GM21360 (cell line): ENCODE measurements at regions not wholly inside any gene's neighbourhood (a gene's known extent, or its start where the extent isn't known, plus 50 kb on each side); places are given as distances from the start of the nearest gene placed in this dataset.
"Not testable (repeated sequence)": the region's sequence is repeated elsewhere in the genome, so short reads cannot be mapped to it uniquely, and the experiment has no call there.

Experiments
- ATAC-seq: cut with Tn5 transposase; IDR thresholded peaks from one replicate; pipeline ENCODE4 v1.9.1; 2021; ENCODE audit warnings: mild to moderate bottlenecking, moderate library complexity; ENCODE audit not compliant: unreplicated experiment

GRCh38 chr5:153939101-153939500 lies 99.6 kb downstream of the FAM114A2 start:
- no peak for ATAC-seq

GRCh38 chr5:153938191-153938842 lies 100.4 kb downstream of the FAM114A2 start:
- no peak for ATAC-seq

- ATAC-seq, result no peak
These were observed 101.0 kb downstream of the FAM114A2 start for GRCh38 chr5:153937661-153938060.

DNA sequence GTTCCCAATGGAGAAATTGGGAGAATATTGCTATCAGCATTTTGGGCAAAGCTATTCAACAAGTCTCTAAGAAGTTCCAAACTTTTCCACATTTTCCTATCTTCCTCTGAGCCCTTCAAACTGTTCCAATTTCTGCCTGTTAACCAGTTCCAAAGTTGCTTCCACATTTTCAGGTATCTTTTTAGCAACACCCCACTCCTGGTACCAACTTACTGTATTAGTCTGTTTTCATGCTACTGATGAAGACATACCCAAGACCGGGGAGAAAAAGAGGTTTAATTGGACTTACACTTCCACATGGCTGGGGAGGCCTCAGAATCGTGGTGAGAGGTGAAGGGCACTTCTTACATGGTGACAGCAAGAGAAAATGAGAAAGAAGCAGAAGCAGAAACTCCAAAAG lies 103.6 kb downstream of the FAM114A2 start:
- not testable (repeated sequence) for ATAC-seq

DNA sequence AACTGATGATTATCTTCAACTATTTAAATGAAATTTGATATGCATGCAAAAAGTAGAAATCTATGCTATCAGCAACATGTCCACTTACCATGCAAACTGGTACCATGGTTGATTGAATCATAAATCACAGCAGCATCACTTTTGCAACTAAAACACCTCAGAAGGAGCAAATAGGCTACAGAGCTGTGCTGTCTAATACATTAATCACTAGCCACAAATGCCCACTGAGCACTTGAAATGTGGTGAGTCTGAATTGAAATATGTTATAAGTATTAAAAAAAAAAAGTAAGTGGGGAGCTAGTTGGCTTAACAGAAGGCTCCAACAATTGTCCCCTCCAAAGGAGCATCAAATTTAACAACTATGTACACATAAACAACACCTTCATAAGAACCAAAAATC lies 112.5 kb downstream of the FAM114A2 start:
- no peak for ATAC-seq

DNA sequence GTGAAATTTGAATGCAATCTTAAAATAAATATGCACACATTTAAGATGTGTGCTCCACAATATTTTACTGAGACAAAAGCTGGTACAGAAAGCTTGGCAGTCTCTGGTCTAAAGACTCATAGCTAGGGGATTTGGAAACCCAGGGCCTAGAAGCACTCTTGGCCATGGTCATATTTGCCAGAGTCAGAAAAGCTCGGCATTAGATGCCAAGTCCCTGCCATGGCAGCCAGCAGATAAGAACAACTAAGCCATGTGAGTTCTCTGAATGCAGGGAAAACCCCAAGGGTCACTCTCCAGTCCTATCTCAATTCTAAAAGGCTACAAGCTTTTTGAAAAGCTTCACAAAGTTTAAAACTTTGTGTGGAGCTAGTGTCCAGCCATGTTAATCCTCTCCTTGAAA lies 119.5 kb downstream of the FAM114A2 start:
- no peak for ATAC-seq

DNA sequence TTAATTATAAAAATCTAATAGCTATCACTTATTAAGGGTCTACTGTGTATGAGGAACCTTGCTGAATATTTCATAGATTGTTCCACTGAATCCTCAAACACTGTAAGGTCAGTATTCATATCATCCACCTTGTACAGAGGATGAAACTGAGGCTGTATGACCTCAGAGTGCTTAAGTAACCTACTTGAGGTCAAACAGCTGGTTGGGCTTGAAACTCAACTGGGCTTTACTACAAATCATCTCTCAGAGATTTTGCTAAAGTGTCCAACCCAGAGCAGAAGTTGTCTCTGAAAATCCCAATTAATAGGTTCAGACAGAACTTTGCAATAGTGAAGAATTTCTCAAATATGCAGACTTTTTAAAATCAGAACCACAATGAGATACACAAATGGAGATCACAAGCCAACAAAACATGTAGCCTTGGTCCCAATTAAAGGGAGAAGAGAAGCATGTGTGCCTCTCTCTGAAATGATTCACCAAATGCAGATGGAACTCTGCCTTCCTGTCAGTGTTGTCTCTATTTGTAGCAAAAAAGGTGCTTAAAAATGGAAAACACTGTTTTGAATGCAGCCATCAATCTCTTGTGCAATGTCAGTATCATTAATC lies 131.4 kb downstream of the FAM114A2 start:
- no peak for ATAC-seq

GRCh38 chr5:153905219-153905618 lies 133.5 kb downstream of the FAM114A2 start:
- no peak for ATAC-seq

GRCh38 chr5:153903321-153903720 lies 135.4 kb downstream of the FAM114A2 start:
- no peak for ATAC-seq

GRCh38 chr5:153902016-153902415 lies 136.7 kb downstream of the FAM114A2 start:
- no peak for ATAC-seq

DNA sequence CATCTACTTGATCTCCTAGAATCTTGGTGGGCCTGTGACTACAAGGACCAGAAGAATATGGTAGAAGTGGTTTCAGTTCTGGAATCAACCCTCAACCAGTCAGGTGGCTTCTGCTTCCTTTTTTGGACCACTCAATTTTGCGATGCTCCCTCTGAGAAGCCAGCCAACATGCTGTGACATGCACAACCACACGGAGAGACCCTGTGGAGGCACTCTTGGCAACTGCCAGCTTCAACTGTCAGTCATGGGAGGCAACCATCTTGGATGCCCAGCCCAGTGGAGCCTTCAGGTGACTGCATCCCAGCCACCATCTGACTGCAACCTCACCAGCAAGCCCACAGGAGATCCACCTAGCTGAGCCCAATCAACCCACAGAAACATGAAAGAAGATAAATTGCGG lies 137.3 kb downstream of the FAM114A2 start:
- ATAC-seq, result no peak

- ATAC-seq, result no peak
These were observed 137.9 kb downstream of the FAM114A2 start for GRCh38 chr5:153900703-153901395.

DNA sequence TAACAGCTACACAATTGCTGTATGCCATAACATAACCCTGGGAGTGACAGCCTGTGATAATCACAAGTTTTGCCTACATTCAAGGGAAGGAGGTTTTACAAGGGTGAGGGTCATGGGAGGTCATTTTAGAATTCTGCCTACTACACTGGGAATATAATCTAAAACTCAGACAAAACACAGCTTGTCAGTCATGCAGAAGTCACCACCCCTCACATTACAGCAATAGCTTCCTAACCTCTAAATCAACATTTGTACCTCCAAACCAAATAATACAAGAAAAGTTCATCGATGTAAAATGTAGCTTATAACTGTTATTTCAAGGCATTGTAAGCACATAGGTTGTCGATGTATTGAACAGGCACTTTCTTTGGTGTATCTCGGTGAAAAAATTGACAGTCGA lies 139.0 kb downstream of the FAM114A2 start:
- no peak for ATAC-seq

- ATAC-seq, result peak; percentile 99
These were observed 142.0 kb downstream of the FAM114A2 start for GRCh38 chr5:153896701-153897100.

GRCh38 chr5:153896117-153896516 lies 142.6 kb downstream of the FAM114A2 start:
- no peak for ATAC-seq

DNA sequence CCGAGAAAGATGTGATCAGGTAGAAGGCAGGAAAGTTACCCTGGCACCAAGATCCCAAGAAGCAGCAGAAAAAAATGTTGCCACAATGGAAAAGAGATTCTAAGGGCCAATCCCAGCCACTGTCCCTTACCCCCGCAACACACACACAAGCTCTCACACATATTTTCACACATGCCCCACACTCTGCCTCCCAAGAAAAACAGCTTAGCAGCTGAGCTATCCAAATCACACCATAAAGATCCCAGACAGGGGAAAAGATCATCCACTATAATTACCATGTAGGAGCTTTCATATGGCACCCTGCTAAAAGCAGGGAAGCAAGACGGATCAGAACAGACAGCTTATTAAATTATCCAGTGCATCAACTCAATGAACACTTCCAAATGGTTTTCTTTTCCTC lies 143.4 kb downstream of the FAM114A2 start:
- ATAC-seq, result no peak

DNA sequence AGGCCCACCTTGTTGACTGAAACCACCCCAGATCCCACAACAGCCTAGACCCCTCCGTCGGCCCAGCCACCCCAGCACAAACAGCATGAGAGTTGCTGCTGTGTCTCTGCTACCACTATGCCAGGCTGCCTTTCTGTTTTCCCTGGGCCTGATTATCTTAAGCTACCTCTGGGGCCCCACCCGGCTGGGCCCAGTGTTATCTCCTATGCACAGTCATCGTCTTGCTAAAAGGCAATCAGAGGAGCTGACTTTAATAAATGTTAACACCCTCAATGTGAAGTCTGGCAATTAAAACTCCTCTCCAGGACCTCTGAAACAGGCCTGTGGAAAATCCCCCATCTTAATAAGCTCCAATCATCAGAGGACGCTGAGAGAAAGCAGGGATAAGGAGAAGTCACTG lies 144.9 kb downstream of the FAM114A2 start:
- no peak for ATAC-seq

DNA sequence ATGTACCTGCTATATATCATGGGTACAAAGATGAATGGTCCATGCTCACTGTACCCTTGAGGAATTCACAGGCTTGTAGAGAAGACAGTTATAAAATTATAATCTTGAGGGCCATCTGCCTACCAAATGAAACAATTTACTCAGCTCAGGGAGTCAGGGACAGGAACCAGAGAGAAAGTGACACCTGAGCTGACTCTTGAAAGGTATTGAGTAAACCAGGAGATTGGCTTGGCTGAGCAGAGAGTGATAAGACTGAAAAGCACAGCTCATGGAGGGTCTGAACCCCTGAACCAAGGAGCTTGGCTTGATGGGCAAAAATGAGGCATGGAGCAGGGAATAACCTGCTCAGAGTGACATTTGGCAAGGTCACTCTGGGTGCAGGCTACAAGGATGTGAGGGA lies 147.3 kb downstream of the FAM114A2 start:
- ATAC-seq, result no peak

GRCh38 chr5:153888781-153889180 lies 149.9 kb downstream of the FAM114A2 start:
- no peak for ATAC-seq

- ATAC-seq, result no peak
These were observed 153.6 kb downstream of the FAM114A2 start for GRCh38 chr5:153885141-153885540.

DNA sequence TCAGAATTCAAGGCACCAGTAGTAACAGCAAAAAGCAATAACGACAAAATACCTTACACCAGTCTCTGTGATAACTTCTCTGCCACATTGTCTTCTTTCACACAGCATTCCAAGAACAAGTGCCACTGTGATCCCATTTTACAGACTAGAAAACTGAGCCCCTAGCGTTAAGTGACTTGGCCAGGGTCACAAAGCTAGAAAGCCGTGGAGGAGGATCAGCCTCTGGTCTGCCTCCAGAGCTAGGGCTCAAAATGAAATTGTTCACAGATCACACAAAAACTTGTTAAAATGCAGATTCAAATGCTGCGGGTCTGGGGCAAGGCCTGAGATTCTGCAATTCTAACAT lies 154.1 kb downstream of the FAM114A2 start:
- no peak for ATAC-seq

GRCh38 chr5:153883854-153884611 lies 154.7 kb downstream of the FAM114A2 start:
- no peak for ATAC-seq
